Endodermal cell (in vitro differentiated cells): ENCODE measurements at regions not wholly inside any gene's neighbourhood (a gene's known extent, or its start where the extent isn't known, plus 50 kb on each side); places are given as distances from the start of the nearest gene placed in this dataset.
A peak's percentile ranks its signal among the peaks of the same experiment; 100 is the strongest.

Source experiments
- DNase-seq: peaks from one replicate; pipeline ENCODE4 v3.0.0-alpha.2; 2017
- H3K27ac ChIP-seq: 2 replicates; pipeline ENCODE4 v1.5.1; 2013; ENCODE audit warnings: mild to moderate bottlenecking, low read depth, low read length, moderate library complexity
- H3K27me3 ChIP-seq: 2 replicates; pipeline ENCODE4 v1.6.1; 2013; ENCODE audit warnings: mild to moderate bottlenecking, low read length, moderate library complexity; ENCODE audit not compliant: insufficient read depth, control insufficient read depth, poor library complexity, severe bottlenecking
- H3K36me3 ChIP-seq: 2 replicates; pipeline ENCODE4 v1.7.0; 2013; ENCODE audit warnings: mild to moderate bottlenecking, low read length, moderate library complexity; ENCODE audit not compliant: control insufficient read depth, insufficient read depth
- H3K4me1 ChIP-seq: one replicate; pipeline ENCODE4 v1.7.0; 2013; ENCODE audit warnings: low read length; ENCODE audit not compliant: control insufficient read depth, insufficient read depth
- H3K4me3 ChIP-seq: 2 replicates; pipeline ENCODE4 v1.5.1; 2013; ENCODE audit warnings: mild to moderate bottlenecking, low read length, moderate library complexity
- H3K9ac ChIP-seq: 2 replicates; pipeline ENCODE4 v1.6.1; 2013; ENCODE audit warnings: mild to moderate bottlenecking, low read length, moderate library complexity; ENCODE audit not compliant: poor library complexity, severe bottlenecking; ENCODE audit errors: extremely low read depth
- H3K9me3 ChIP-seq: 2 replicates; pipeline ENCODE4 v1.6.1; 2013; ENCODE audit warnings: mild to moderate bottlenecking, low read length, moderate library complexity; ENCODE audit not compliant: control insufficient read depth
- H3K27ac Mint-ChIP-seq: 2 replicates; pipeline ENCODE4 v1.8.0; 2020; ENCODE audit warnings: mixed read lengths
- H3K27me3 Mint-ChIP-seq: 2 replicates; pipeline ENCODE4 v1.8.0; 2021; ENCODE audit warnings: mild to moderate bottlenecking, mixed read lengths; ENCODE audit not compliant: insufficient read depth
- H3K36me3 Mint-ChIP-seq: 2 replicates; pipeline ENCODE4 v1.8.0; 2020; ENCODE audit warnings: low read depth, mixed read lengths
- H3K4me1 Mint-ChIP-seq: 2 replicates; pipeline ENCODE4 v1.8.0; 2020; ENCODE audit warnings: mixed read lengths
- H3K4me3 Mint-ChIP-seq: 2 replicates; pipeline ENCODE4 v1.8.0; 2020; ENCODE audit warnings: mild to moderate bottlenecking, moderate library complexity, mixed read lengths
- H3K9me3 Mint-ChIP-seq: 2 replicates; pipeline ENCODE4 v1.8.0; 2020; ENCODE audit warnings: mild to moderate bottlenecking, mixed read lengths
- WGBS, 2 experiments: methylation state at CpG; one replicate each; pipeline versions ENCODE4 v1.1.5 to v1.1.7; 2013; ENCODE audit warnings: missing lambda C conversion rate in 2 of 2, mixed read lengths in 1 of 2; ENCODE audit not compliant: insufficient coverage in 1 of 2, insufficient read length in 1 of 2; 5-methylcytosine and 5-hydroxymethylcytosine counted together
- TF ChIP-seq, protein P1 (sequence below): fragments of 200-600 bp; sonication (generic); conservative IDR thresholded peaks from 2 replicates; pipeline ENCODE4 v1.5.0; 2021; ENCODE audit warnings: antibody characterized with exemption, mild to moderate bottlenecking

DNA sequence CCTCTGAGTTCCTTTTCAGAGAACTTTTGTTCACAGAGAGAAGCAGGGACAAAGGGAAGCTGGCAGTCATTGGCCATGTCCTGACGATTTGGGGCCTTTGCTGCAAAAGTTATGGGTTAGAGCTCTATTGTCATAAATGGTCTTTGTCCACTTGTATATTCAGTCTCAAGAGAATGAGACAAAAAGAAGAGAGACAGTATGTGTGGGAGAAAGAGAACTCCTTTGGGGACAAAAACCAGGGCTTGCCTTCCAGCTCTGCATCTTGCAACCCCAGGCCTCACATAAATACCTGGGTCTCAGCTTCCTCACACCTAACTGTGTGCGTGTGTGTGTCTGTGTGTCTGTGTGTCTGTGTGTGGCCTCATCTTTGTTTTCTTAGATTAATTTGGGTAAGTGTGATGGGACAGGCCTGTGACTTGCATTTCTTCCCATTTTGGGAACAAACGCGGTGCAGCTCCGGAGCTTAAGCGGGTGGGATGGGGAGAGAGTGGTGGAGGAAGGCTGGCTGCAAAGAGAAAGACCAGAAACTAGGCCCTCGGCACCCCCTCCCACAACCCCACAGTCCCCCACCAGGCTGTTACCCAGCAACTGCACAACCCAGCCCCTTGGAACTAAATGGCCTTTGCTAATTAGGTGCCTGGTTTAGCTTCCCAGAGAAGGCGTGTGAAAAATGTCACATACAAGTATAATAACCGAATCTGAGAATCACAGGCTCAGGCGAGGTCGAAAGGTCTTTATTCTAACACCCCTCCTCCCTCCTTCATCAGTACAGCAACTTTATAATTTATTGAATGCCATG is 376.9 kb downstream of the CDK5RAP2 start:
- Histone ChIP-seq H3K27me3 (no peaks in the 10 kb centered on the region), H3K4me1 (no peaks in the 10 kb centered on the region), H3K9ac (no peak overlapping the region), H3K9me3 (no peaks in the 10 kb centered on the region), H3K27ac (peak overlapping the region; percentile 73), H3K4me3 (no peak overlapping the region), H3K36me3 (no peaks in the 10 kb centered on the region)
- peaks cover 4% of the 10 kb centered on the region for H3K4me1 Mint-ChIP-seq
- no peaks in the 10 kb centered on the region for H3K27me3 Mint-ChIP-seq
- H3K9me3 Mint-ChIP-seq, result no peaks in the 10 kb centered on the region
- H3K4me3 Mint-ChIP-seq, result no peak overlapping the region
- TF ChIP-seq, protein P1, sequence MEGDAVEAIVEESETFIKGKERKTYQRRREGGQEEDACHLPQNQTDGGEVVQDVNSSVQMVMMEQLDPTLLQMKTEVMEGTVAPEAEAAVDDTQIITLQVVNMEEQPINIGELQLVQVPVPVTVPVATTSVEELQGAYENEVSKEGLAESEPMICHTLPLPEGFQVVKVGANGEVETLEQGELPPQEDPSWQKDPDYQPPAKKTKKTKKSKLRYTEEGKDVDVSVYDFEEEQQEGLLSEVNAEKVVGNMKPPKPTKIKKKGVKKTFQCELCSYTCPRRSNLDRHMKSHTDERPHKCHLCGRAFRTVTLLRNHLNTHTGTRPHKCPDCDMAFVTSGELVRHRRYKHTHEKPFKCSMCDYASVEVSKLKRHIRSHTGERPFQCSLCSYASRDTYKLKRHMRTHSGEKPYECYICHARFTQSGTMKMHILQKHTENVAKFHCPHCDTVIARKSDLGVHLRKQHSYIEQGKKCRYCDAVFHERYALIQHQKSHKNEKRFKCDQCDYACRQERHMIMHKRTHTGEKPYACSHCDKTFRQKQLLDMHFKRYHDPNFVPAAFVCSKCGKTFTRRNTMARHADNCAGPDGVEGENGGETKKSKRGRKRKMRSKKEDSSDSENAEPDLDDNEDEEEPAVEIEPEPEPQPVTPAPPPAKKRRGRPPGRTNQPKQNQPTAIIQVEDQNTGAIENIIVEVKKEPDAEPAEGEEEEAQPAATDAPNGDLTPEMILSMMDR, result no peak
- H3K27ac Mint-ChIP-seq, result no peak overlapping the region
- DNase-seq, result no peak
- no peaks in the 10 kb centered on the region for H3K36me3 Mint-ChIP-seq
- 54 to 73% methylated on average over 6 to 11 of the region's 11 CpGs for WGBS, 2 experiments

DNA sequence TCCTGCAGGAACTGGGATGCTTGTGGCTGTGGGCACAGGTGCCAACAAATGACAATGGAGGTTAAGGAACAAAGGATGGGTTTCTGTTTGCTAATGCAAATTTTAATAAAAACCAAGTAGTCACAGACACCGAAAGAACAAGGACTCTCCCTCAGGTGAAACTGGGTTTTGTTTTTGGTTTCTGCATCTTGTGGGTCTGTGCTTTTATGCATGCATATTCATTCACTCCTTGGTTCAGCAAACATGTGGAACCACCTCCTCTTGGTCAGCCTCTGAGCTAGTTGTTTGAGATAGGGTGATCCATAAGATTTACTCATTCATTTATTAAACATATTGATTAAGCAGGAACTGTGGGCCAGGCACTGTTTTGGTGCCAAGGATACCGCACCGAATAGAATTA is 381.9 kb downstream of the CDK5RAP2 start:
- Histone ChIP-seq H3K4me1 (no peaks in the 10 kb centered on the region), H3K4me3 (no peak overlapping the region), H3K9me3 (no peaks in the 10 kb centered on the region), H3K36me3 (no peaks in the 10 kb centered on the region), H3K27me3 (no peaks in the 10 kb centered on the region), H3K9ac (no peak overlapping the region), H3K27ac (no peak overlapping the region)
- H3K27me3 Mint-ChIP-seq, result no peaks in the 10 kb centered on the region
- H3K4me1 Mint-ChIP-seq, result peaks cover 14% of the 10 kb centered on the region
- no peak overlapping the region for H3K27ac Mint-ChIP-seq
- no peak overlapping the region for H3K4me3 Mint-ChIP-seq
- TF ChIP-seq, protein P1, result no peak
- no peaks in the 10 kb centered on the region for H3K9me3 Mint-ChIP-seq
- DNase-seq, result no peak
- H3K36me3 Mint-ChIP-seq, result no peaks in the 10 kb centered on the region
- WGBS, 2 experiments, result 81 to 87% methylated on average over 2 to 3 of the region's 3 CpGs

DNA sequence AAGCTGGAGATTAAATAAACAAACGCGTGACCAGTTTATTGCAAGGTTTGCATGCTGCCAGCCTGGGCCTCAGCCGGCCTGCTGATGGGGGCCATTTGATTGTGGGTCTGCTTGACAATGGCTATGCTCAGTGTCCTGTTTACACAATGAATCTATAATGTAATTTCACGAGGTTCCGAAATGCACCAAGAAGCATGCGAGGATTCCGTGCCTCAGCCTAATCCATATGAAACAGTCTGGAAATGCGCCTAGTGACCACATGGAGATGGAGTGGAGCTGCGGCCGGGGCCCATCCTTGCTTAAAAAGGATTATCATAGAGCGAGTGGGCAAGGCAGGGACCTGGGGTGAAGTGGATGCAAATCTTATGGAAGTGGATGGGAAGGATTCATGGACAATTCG is 382.4 kb downstream of the CDK5RAP2 start:
- TF ChIP-seq, protein P1, result no peak
- DNase-seq, result no peak
- no peaks in the 10 kb centered on the region for H3K27me3 ChIP-seq
- H3K4me1 ChIP-seq, result no peaks in the 10 kb centered on the region
- Mint-ChIP-seq H3K9me3 (no peaks in the 10 kb centered on the region), H3K27ac (no peak overlapping the region), H3K27me3 (no peaks in the 10 kb centered on the region), H3K4me3 (no peak overlapping the region), H3K36me3 (no peaks in the 10 kb centered on the region), H3K4me1 (peaks cover 14% of the 10 kb centered on the region)
- H3K9me3 ChIP-seq, result no peaks in the 10 kb centered on the region
- H3K36me3 ChIP-seq, result no peaks in the 10 kb centered on the region
- H3K4me3 ChIP-seq, result no peak overlapping the region
- WGBS, 2 experiments, result 91 to 92% methylated on average over 11 to 12 of the region's 12 CpGs
- H3K27ac ChIP-seq, result no peak overlapping the region
- H3K9ac ChIP-seq, result no peak overlapping the region
